Suppressor macrophage treated with lipopolysaccharide for 1 hour (primary cell): ENCODE measurements at regions not wholly inside any gene's neighbourhood (a gene's known extent, or its start where the extent isn't known, plus 50 kb on each side); places are given as distances from the start of the nearest gene placed in this dataset.

ENCODE experiments used
- DNase-seq, 3 donors: peaks; one replicate each; pipeline ENCODE4 v3.0.0-alpha.2; 2020 to 2022

- DNase-seq, result no peak
Measured at GRCh38 chr10:65846949-65847348, 1078.9 kb upstream of the LRRTM3 start.

GRCh38 chr10:65847436-65848230 is 1078.2 kb upstream of the LRRTM3 start:
- no peak for DNase-seq

GRCh38 chr10:65858841-65859240 is 1067.0 kb upstream of the LRRTM3 start:
- DNase-seq, result no peak

DNA sequence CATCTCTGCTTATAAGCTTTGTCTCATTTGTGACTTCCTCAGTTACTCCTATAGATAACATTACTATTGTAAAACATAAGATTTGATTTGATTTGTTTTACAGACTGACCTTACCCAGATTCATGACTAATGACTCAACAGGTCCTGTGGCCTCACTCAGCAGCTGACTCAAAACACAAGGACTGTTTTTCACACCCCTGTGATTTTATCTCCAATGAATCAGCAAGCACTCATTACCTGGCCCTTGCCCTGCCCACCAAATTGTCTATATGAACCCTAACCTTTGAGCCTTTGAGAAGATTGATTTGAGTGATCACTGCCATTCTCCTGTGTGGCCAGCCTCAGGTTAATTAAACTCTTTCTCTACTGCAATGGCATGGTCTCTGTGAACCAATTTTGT is 1064.6 kb upstream of the LRRTM3 start:
- no peak for DNase-seq
